Fibroblast of peridontal ligament (primary cell): ENCODE measurements at regions not wholly inside any gene's neighbourhood (a gene's known extent, or its start where the extent isn't known, plus 50 kb on each side); places are given as distances from the start of the nearest gene placed in this dataset.
"Not testable (repeated sequence)": the region's sequence is repeated elsewhere in the genome, so short reads cannot be mapped to it uniquely, and the experiment has no call there.

Source experiments
- DNase-seq: peaks from one replicate; pipeline ENCODE4 v3.0.0-alpha.2; 2010; ENCODE audit errors: extremely low read depth

DNA sequence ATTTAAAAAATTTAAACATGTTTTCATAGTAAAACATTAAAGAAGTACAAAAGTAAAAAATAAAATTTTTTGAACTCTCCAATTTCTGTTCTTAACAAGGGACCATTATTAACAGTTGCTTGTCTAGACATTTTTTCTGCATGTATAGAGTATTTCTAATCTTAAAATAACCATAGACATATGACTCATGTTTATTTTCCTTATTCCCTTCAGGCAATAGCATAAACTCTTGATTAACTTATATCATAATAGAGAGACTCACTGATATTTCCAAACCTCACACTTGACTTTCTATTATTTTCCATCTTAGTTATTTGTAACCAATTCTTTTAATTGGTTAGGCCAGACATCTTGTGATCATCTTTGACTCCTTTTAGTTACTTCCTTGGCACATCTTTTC is 325.6 kb upstream of the SOX14 start:
- no peak for DNase-seq

DNA sequence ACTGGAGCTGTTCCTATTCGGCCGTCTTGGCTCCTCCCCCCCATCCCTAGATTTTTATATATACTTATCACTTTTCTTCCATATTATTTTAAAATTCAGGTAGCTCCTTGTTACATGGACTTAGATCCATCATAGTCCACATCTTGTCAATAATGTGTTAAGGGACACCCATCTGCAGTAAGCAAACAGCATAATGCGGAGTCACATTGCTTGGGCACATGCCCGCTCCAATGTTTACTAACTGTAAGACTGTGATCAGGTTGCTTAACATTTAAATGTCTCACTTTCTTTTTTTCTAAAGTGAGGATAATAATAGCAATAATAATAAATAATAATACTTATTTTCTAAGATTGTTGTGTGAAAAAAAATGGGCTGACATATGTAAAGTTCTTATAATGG is 303.2 kb upstream of the SOX14 start:
- no peak for DNase-seq

DNA sequence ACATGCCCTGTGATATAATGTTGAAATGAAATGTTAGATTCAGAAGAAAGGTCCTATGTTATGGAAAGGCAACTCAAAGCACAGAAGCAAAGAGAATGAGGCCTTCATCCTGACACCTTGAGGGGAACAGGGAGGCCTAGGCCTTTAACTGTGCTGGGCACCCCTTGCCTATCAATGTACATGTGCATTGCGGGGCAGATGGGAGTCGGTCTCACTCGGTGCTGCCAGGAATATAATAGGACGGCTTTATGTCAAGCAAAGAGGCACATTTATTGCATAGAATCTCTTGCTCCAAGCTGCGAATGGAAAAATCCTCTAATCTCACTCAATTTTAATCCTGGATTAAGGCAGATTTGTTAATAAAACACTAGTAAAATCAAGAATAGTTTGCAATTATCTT is 301.0 kb upstream of the SOX14 start:
- DNase-seq: no peak

DNA sequence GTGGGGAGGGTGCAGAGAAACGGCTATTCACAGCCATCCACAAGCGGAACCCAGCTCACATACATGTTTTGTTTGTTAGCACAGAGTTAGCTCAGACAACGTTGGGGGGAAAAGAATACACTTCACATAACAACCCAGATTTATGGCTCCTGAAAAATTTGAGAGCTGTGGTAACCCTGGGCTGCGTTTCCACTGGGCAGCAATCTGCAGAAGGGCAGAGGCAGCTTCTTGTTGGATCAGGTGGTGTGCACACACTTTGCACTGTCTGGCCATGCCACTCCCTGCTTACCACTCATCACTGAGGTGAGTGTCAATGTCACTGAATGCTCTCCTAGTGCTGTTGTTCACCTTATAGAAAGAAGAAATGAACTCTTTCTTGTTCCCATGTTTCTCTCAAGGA is 299.8 kb upstream of the SOX14 start:
- DNase-seq: no peak

DNA sequence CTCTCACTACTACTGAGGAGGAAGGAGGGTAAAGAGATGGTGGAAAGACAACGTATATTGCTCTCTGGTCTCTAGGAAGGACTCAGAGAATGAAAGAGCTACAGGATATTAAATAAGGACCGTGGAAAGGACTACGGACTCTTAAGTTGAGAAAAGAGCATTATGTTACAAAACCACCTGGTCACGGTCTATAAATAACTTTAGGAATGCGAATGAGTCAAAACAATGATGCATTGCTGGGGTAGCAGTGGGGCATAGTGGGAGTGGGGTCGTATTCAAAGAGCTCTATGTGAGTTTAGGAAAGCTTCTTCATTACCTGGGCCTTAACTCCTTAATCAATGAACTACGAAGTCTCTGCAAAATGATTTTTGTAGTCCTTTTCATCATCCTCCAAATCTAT is 295.7 kb upstream of the SOX14 start:
- no peak for DNase-seq

DNA sequence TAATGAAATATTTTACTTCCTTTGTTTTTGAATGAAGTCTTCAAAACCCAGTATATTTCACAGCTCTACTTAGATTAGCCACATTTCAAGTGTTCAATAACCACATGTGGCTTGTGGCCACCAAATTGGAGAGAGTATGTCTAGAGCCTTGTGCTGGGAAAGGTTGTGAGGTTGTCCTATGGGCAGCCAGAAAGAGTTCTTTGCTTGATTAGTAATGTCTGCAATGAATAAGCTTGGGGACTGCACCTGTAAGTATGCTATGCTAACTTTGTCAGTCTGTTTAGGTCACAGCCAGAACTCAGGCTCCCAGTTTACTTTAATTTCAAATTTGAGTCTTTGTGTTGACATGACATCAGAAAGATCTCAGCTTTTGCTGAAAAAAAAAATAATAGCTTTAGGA is 294.9 kb upstream of the SOX14 start:
- no peak for DNase-seq

DNA sequence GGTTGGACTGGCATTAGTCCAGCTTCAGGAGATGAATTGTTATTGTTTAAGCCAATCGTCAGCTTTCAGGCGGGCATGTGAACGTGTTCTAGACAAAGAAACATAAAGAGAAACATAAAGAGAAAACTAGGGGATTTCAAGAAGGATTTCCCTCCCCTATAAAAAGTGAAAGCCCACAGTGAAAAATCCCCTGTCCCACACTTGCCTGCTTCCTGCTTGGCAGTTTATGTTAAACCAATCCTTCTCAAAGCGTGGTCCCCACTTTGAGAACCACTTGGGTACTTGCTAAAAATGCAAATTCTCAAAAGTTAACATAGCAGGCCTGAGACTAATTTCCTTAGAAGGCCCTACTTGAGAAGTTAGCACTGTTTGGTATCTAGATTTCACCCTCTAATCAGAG is 293.0 kb upstream of the SOX14 start:
- DNase-seq: no peak

DNA sequence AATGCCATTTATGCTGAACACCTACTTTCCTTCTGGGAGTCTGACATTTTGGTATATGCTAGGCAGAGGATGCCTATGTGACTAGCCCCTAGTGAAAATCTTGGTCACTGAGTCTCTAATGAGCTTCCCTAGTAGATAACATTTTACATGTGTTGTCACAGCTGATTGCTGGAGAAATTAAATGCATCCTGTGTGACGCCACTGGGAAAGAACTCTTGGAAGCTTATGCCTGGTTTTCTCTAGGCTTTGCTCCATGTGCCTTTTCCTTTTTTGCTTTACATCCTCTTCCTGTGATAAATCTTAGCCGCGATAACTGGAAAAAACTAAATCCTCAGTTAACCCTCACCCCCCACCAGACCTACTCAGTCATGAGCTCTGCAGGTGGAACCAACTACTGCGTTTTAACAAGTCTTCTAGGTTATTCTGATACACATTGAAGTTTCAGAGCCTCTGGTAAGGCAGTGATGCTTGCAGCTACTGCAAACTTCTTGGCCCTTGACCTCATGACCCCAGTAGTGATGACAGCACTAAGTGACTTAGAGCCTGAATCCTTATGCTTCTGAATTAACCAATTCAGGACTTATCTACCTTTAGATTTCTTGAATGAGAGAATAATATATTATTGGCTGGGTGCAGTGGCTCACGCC is 292.4 kb upstream of the SOX14 start:
- DNase-seq: no peak

DNA sequence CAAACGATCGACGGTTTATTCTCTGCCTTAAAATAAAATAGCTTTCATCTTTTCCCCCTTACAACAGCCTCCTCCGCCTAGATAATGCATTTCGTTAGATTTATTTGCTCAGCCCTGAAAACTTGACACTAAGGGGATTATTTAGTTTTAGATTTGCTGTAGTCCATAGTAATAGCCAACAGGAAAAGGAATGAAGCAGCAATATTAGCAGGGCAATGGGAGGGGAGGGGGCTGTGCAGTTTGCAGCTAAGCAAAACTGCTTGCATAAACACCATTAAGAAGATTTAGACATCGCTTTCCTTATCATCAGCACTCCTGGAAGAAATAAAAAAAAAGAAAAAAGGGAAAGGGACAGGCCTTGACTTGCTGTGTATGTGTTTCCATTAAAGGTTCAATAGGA is 286.5 kb upstream of the SOX14 start:
- DNase-seq: no peak

DNA sequence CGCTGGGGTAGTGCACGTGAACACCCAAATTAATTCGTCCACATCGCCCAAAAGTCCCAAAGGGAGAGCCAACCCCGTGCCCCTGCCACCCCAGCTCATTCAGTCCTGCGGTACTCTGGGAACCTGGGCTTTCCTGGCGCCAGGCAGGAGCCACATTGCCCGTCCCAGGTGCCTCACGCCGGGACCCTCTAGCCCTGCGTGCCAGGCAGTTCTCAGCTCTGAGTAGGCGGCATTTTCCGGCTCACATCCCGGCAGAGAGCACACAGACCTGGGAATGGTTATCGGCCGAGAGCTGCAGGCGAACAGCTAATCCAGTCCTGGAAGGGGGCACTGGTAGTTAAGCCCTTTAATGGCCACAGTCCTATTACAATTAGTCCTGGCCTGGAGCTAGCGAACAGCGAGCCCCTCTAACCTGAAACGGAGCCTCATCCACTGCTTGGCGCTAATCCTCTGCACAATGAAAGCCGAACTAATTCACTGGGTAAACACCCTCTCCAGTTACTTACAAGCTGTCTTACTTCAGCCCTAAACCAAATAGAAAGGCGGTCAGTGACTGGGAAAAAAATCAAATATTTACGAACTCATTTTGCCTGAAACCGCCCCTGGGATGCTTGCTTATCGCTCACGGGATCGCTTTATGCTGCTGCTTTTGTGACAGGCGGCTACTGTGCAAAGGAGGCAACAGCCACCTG is 254.6 kb upstream of the SOX14 start:
- no peak for DNase-seq

DNA sequence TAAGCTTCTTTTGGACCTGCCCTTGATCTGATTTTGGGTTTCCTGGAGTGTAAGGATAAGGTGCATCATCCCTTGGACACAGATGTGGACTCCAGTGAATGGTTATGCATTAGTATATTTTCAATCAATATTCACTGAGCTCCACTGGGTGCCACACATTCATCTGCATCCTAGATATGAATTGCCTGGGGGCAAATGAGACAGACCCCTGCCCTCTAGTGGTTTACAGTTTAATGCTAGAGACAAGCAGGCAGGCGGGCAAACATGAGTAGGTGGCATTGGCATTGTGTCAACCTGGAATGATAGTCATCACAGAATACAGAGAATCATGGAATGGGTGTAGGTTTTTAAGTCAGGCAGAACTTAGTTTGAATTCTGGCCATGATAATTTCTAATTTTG is 252.5 kb upstream of the SOX14 start:
- no peak for DNase-seq

DNA sequence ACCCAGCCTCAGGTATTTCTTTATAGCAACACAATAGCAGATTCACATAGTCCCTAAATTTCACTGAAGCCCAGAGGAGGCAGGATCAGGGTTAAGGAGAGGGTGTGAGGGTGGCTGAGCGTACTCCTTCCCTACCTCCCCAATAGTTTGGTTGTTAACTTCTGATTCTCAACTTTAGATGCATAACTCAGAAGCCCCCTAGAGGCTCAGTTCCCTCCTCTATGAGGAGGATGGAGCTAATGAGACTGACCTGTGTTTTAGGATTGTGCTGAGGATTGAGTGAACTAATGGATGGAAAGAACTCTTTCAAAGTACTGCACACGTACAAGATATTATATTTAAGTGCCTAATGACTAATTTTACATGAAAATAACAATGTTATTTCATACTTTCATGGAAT is 249.3 kb upstream of the SOX14 start:
- DNase-seq: no peak

DNA sequence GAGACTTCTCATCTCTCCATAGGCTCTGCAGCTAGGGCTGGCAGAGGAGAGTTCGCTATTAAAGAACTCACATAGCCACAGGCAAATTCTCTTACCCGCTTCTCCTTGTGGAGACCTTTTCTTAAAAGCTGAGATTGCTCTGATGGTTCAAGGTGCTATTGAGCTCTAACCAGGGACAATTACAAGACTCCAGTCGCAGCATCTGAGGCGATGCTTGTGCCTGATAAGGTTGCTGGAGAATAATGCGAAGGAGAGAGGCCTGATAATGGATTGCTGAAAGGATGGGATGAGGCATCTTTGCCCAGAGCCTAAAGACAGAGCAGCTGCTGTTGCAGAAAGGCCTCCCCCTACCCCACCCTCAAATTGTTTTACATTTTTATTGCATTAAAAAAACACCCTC is 244.5 kb upstream of the SOX14 start:
- no peak for DNase-seq

DNA sequence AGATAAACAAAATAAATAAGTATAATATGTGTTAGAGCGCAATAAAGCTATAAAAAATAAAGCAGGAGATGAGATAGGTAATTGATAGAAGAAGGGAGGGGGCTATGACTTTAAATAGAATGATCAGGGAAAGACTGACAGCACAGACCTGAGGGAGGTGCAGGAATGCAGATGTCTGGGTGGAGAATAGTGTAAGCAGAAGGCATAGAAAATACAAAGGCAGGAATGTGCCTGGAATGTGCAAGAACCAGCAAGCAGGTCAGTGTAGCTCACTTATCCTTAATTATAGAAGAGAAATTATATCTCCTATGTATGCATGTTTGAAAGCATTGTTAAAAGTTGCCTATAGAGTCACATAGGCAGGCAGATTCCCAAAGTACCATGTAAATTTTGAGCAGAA is 239.4 kb upstream of the SOX14 start:
- no peak for DNase-seq

DNA sequence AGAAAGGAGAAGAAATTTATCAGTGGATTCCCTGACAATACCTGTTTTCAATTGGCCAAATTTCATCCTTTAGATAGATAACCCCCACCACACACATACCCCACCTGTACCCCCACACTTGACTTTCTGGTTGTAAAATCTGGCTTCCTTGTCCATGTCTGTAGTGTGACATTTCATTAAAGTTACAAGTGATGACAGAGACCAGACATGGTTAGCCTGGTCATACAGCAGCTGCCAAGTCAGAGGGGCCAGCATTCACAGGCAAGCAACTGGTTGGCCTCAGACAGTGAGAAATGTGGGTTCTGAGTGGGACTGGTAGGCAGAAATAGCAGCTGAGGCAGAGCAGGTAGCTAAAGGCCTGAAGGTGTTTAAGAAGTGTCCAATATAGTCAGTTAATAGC is 238.6 kb upstream of the SOX14 start:
- no peak for DNase-seq

DNA sequence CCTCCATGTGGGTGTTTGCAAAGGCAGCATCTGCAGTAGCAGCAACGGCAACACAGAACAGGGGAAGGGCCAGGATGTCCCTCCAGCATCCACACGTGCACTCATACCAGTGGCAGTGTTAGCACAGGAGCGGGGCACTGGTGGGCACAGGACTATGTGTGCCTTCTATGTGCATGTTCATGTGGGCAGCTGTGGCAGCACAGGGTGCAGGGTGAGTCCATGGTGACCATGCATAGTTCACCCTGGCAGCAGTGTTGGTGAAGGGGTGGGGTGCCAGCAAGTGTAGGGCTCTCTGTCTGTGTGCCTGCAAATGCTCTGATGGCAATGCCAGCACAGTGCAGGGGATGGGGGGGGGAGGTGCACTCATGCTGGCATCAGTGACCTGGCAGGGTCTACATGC is 222.1 kb upstream of the SOX14 start:
- no peak for DNase-seq

DNA sequence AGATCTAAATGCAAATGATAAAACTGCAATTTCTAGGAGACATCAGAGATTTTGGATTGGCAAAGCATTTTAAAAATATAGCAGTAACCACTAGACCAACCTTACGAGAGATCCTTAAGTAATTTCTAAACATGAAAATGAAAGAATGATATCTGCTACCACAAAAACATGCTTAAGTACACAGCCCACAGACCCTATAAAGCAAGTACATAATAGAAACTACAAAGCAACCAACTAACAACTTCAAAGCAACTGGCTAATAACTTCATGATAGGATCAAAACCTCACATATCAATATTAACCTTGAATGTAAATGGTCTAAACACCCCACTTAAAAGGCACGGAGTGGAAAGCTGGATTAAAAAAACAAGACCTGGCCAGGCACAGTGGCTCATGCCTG is 209.9 kb upstream of the SOX14 start:
- DNase-seq: no peak

DNA sequence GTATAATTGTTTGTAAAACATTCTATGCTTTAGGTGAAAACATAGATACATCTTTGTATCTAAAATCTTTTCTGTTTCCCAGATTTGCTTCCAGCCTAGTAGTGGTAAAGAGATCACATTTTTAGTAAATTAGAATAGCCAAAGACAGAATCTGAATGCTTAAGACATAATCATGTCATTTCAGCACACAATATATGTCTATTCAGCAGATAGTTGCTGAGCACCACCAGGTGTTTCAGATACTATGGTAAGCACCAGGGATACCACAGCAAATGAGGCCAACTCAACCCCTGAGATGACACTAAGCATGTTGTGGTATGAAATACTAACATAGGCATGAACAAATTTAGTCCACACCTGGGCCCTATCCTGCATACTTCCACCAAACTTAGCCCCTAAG is 195.2 kb upstream of the SOX14 start:
- DNase-seq: no peak

DNA sequence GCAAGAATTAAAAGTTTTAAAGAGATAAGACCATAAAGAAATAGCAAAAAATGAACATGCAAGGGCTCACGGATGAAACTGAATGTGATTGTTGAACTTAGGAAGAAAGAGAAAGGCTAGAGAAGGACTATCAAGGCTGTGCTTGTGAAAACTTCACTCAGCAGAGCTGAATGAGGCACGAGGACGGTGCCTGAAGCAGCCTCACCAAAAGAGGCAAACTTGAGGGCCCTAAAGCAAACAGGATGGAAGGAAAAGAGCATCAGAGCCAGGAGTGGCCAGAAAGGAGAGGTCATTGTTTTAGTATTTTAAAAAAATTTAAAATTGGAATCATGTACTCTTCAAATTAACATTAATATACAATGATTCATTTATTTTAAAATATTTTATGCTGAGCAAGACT is 191.2 kb upstream of the SOX14 start:
- DNase-seq: no peak

DNA sequence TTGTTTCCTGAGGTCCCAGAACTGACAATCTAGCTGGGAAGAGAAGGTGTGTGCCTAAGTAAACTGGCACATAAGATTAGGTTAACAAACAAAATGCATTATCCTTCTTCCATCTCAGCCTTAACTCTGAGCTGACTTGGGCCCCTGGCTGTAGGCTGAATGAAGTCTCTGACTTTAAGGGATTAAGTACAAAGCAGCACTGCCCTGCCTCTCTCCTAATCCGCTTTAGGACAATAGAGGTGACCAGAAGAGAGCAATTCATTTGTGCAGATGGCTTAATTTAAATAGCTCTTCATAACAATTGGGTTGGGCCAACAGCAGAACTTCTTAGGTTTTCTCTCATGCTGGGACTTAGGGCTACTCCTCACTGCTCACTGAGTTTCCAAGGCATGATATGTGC is 181.6 kb upstream of the SOX14 start:
- DNase-seq: no peak

DNA sequence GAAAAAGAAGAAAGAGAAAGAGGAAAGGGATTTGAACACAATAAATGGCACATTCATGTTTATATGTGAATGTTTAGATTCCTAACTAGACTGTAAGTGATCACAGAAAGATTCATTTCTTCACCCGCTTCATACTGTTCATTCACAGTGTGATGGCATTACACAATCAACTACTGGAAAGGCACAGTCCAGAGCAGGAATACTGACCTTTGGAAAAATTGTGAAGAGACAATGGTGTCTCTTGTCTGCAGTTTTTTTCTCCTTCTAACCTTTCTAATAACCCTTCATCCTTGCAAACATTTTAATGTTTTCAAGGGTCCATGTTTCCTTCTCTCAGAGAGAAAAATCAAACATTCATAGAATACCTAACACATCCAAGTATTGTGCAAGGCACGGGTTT is 180.9 kb upstream of the SOX14 start:
- DNase-seq: no peak

DNA sequence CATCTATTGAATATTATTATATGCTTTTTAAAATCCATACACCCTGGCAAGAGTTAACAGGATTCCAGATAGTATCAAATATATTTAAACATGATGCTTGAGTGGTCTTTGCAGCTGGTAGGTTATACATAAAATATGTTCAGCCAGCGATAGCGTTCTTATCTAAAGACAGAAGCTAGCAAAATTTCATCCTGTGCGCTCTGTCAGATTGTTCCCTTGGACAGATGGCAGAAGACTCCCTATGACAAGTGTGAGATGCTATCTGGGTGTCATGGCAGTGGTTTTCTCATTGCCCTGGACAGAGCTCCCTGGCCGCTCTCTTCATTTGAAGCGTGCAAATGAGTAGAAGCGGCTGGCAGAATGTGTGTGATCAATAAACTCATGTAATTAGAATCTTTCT is 175.2 kb upstream of the SOX14 start:
- DNase-seq: no peak

DNA sequence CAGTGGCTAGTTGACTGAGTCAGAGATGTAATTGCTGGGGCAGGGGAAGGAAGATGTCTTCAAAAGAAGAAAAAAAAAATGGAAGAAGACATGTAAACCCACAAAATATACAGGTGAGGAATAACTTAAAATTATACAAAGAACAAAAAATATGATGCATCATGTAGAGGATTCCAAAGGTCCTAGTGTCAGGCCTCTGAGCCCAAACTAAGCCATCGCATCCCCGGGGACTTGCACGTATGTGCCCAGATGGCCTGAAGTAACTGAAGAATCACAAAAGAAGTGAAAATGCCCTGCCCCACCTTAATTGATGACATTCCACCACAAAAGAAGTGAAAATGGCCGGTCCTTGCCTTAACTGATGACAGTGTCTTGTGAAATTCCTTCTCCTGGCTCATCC is 168.7 kb upstream of the SOX14 start:
- not testable (repeated sequence) for DNase-seq

DNA sequence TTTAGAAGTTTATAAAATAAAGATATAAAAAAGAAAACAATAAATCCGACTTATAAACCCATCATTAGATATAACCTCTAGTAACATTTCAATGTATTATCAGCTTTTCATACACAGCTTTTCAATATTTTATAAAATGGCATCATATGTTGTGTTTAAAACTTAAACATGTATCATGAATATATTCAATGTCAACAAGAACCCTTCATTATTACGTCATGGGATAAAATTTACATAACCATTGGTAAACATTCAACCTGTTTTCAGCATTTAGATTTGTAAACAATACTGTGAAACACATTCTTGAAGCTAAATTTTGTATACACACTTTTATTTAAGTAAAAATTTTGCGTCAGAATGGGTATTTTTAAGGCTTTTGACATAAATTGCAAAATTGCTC is 153.4 kb upstream of the SOX14 start:
- no peak for DNase-seq
